ENCODE measurements at regions not wholly inside any gene's neighbourhood (a gene's known extent, or its start where the extent isn't known, plus 50 kb on each side); places are given as distances from the start of the nearest gene placed in this dataset.

- Histone ChIP-seq H3K4me1 (peaks cover 0 to 17% (median 0%) of the 10 kb centered on the region in 3 donors), H3K27ac (no peak overlapping the region), H3K36me3 (no peaks in the 10 kb centered on the region), H3K27me3 (no peaks in the 10 kb centered on the region), H3K4me3 (no peak overlapping the region), H3K9me3 (no peaks in the 10 kb centered on the region)
- intact Hi-C loops (cut with DNase I) = no loop called here
- TF ChIP-seq POLR2A (IDR thresholded peaks at IDR 0.05) = no peak
- no peak for TF ChIP-seq CTCF (IDR thresholded peaks at IDR 0.05)
- no peak for DNase-seq
- 81 to 89% methylated on average over 10 of the region's 10 CpGs for WGBS, 2 donors
Measured at GRCh38 chr7:41130561-41131236, 572.2 kb downstream of the INHBA start.

- TF ChIP-seq POLR2A (IDR thresholded peaks at IDR 0.05) (no peak), CTCF (IDR thresholded peaks at IDR 0.05) (no peak)
- Histone ChIP-seq H3K4me3 (no peak overlapping the region), H3K36me3 (no peaks in the 10 kb centered on the region), H3K4me1 (peaks cover 0 to 12% (median 0%) of the 10 kb centered on the region in 3 donors), H3K9me3 (no peaks in the 10 kb centered on the region), H3K27me3 (no peaks in the 10 kb centered on the region), H3K27ac (no peak overlapping the region)
- WGBS, 2 donors = 81 to 91% methylated on average over 2 to 5 of the region's 5 CpGs
- intact Hi-C loops (cut with DNase I) = no loop called here
- no peak for DNase-seq
Measured at GRCh38 chr7:41130086-41130485, 572.8 kb downstream of the INHBA start.

- H3K4me1 ChIP-seq = no peaks in the 10 kb centered on the region
- H3K36me3 ChIP-seq = no peaks in the 10 kb centered on the region
- H3K27ac ChIP-seq = no peak overlapping the region
- TF ChIP-seq POLR2A (IDR thresholded peaks at IDR 0.05) = no peak
- no peak for TF ChIP-seq CTCF (IDR thresholded peaks at IDR 0.05)
- 64 to 71% methylated on average over 2 of the region's 2 CpGs for WGBS, 2 donors
- no peak for DNase-seq
- intact Hi-C loops (cut with DNase I) = no loop called here
- no peaks in the 10 kb centered on the region for H3K9me3 ChIP-seq
- H3K27me3 ChIP-seq = no peaks in the 10 kb centered on the region
- H3K4me3 ChIP-seq = no peak overlapping the region
Measured at GRCh38 chr7:41125343-41125742, 577.5 kb downstream of the INHBA start.

- H3K27me3 ChIP-seq = no peaks in the 10 kb centered on the region
- WGBS, 2 donors = 34 to 38% methylated on average over 4 of the region's 4 CpGs
- TF ChIP-seq POLR2A (IDR thresholded peaks at IDR 0.05) (no peak), CTCF (IDR thresholded peaks at IDR 0.05) (no peak)
- H3K9me3 ChIP-seq = no peaks in the 10 kb centered on the region
- intact Hi-C loops (cut with DNase I) = no loop called here
- H3K27ac ChIP-seq = no peak overlapping the region
- H3K36me3 ChIP-seq = no peaks in the 10 kb centered on the region
- H3K4me1 ChIP-seq = peaks cover 0 to under 1% (median 0%) of the 10 kb centered on the region in 3 donors
- DNase-seq = no peak
- H3K4me3 ChIP-seq = no peak overlapping the region
Measured at GRCh38 chr7:41122256-41122987, 580.5 kb downstream of the INHBA start.

GRCh38 chr7:41121228-41121627 is 581.7 kb downstream of the INHBA start:
- Histone ChIP-seq H3K4me1 (peaks cover 0 to 6% (median 0%) of the 10 kb centered on the region in 3 donors), H3K9me3 (no peaks in the 10 kb centered on the region), H3K27me3 (no peaks in the 10 kb centered on the region), H3K27ac (no peak overlapping the region), H3K4me3 (no peak overlapping the region), H3K36me3 (no peaks in the 10 kb centered on the region)
- DNase-seq = no peak
- intact Hi-C loops (cut with DNase I) = no loop called here
- TF ChIP-seq POLR2A (IDR thresholded peaks at IDR 0.05) (no peak), CTCF (IDR thresholded peaks at IDR 0.05) (no peak)
